HG03342 (cell line): ENCODE measurements at regions not wholly inside any gene's neighbourhood (a gene's known extent, or its start where the extent isn't known, plus 50 kb on each side); places are given as distances from the start of the nearest gene placed in this dataset.
"Not testable (repeated sequence)": the region's sequence is repeated elsewhere in the genome, so short reads cannot be mapped to it uniquely, and the experiment has no call there.

Experiments
- ATAC-seq: cut with Tn5 transposase; IDR thresholded peaks from one replicate; pipeline ENCODE4 v1.9.1; 2021; ENCODE audit warnings: mild to moderate bottlenecking, moderate library complexity; ENCODE audit not compliant: unreplicated experiment

GRCh38 chr1:232327899-232328298, 302.0 kb downstream of the SIPA1L2 start:
- ATAC-seq: no peak

DNA sequence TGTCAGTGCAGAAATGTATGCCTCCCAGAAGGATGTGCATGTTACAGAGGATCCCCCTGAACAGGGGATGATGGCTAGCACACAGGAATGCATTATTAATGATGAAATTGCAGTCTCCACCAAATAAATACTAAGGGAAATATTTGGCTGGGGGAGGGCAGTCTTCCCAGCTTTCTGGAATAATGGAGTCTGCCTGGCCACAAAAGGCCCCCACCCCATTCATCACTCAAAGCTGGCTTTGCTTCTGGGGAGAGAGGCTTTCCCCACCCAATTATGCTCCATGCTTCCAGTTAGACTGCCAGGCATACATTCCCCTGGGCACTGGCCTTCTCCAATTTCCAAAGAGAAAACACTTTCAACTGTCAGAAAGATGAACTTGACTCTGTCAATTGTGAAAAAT, 302.7 kb downstream of the SIPA1L2 start:
- ATAC-seq: no peak

DNA sequence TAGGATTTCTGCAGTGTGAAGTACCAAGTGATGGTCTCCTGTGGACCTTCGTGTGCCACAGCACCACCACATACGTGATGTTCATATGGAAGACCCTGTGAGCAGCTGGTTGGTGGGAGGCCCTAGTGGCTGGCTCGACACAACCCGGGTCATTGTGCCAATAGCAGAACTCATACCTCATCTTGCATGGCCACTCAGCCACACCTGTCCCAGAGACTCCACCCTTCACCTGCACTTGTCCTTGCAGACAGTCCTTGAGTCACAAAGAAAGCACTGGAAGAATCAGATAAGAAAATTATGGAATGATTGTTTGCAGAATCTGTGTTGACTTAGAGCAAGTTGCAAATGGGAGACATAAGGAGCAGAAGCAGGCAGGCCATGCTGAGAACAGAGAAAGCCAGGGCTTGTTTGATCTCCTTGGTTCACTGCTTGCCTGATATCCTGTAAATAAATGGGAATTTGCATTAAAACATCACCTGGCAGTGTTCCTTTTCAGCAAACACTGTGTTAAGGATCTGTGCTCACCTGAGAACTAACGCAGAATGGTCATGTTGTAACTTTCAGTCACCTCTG, 307.7 kb downstream of the SIPA1L2 start:
- ATAC-seq: no peak

GRCh38 chr1:232319518-232320210, 310.3 kb downstream of the SIPA1L2 start:
- no peak for ATAC-seq

- ATAC-seq: no peak
Measured at GRCh38 chr1:232319072-232319471, 310.9 kb downstream of the SIPA1L2 start.

- ATAC-seq: no peak
Measured at GRCh38 chr1:232318143-232318542, 311.8 kb downstream of the SIPA1L2 start.

DNA sequence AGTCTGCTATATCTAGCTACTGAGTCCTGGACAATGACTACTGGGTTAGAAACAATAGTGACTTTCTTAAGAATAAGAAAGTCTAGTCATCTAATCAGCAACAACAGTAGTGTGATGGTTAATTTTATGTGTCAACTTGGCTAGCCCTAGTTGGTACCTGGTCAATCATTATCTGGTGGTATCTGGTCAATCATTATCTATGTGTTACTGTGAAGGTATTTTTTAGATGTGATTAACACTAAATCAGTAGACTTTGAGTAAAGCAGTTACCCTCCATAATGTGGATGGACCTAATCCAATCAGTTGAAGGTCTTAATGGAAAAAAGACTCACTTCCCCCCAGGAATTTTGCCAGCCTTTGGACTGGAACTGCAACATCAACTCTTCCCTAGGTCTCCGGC, 312.6 kb downstream of the SIPA1L2 start:
- ATAC-seq: no peak

DNA sequence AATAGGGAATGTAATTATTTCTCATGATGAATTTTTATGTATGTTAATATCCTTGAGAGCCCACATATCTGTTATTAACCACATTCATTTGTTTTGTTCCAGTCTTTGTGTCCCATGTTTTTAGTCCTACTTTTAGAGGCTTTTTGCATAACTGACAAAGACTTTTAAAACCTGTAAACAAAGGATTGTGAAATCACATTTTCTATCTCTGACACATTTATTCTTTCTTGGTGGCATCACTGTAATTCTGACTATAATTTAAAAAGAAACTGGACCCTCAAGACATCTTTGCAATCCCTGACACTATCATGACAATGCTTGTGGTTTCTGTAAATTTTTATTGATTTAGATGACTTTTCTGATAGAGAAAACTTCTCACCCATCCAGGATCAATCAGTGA, 313.1 kb downstream of the SIPA1L2 start:
- no peak for ATAC-seq

- ATAC-seq: not testable (repeated sequence)
Measured at GRCh38 chr1:232313876-232314275, 316.1 kb downstream of the SIPA1L2 start.

- no peak for ATAC-seq
Measured at GRCh38 chr1:232310541-232310940, 319.4 kb downstream of the SIPA1L2 start.

- no peak for ATAC-seq
Measured at GRCh38 chr1:232308616-232309015, 321.3 kb downstream of the SIPA1L2 start.

DNA sequence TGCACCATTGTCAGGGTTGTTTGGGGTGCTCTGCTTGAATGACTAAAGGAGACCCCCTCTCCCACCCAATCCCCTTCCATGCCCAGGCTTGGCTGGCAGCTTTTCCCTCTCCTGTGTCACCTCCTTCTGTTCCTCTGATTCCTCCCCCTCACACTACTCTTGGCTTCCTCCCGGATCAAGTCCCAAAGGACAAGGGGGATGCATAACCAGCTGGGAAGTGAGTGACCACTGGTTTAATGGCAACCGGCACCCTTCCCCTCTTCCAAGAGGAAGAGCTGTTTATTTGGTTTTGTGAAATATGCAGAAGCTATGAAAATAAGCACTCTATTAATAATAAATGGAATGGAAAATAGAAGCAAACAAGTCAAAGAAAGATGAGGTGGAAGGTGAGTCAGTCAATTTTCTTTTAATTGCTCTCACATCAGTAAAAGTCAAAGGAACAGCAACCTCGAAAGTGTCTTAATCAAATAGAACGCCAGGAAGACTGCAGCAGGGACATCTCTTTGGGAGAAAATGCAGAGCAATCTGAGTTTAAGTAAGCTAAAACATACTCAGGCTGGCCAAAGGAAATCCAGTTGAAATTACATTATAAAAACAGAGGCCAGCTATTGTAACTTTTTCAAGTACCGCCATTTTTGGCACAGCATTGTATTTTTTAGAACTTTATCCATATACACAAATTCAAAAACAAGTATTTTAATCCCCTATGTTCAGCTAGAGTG, 322.5 kb downstream of the SIPA1L2 start:
- no peak for ATAC-seq

GRCh38 chr1:232306269-232306961, 323.5 kb downstream of the SIPA1L2 start:
- ATAC-seq: no peak

GRCh38 chr1:232305050-232305449, 324.9 kb downstream of the SIPA1L2 start:
- no peak for ATAC-seq

DNA sequence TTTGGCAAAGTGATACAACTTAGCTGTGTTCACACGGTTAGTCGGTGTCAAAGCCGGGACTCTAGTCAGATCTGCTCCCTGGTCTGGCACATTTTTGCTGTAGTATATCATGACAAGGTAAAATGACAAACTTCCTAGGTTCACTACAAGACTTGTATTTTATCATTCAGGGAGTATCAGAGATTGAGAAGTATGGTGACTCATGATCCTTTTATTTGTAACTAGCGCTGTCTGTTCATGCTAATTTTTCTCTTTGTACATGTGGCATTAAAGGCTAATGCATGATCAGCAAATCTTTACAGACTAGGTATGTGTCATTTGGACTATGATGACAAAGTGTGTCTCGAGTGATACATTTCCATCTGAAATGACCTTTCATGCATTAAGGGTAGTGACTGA, 326.7 kb downstream of the SIPA1L2 start:
- ATAC-seq: no peak

DNA sequence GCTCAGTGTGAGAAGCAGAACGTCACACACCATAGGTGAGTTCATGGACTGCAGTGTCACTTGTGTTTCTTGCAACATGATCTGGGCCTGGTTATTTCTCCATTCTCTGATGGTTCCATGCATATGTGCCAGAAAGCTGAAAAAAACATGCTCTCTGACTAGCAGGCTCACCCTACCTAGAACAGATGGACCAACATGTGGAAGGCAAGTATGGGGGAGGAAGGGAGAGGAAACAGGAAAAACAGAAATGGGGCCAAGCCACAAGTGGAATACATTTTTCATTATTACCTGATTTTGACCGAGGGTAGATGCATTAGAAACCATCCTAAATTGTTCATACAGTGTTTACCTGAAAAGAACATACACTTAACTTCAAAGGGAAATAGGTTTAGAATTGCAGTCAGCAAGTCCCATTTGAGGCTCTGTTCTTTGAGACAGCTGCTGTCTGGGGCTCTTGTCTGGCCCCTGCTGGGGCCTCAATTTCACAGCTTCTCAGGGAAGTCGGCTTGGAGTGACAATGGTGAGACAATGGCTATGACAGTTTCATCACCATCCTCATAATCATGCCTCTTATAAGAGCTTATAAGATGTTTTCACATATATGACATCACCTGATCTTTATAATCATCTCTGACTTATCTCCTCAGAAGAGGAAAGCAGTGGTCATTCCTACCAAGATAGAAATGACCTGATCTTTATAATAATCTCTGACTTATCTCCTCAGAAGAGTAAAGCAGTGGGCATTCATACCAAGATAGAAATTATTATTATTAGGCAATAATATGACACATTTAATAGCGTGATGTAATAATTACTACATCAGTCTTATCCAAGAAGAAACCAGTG, 327.3 kb downstream of the SIPA1L2 start:
- ATAC-seq: no peak

GRCh38 chr1:232301246-232301645, 328.7 kb downstream of the SIPA1L2 start:
- ATAC-seq: no peak

GRCh38 chr1:232300466-232300865, 329.5 kb downstream of the SIPA1L2 start:
- no peak for ATAC-seq

GRCh38 chr1:232296461-232296860, 333.5 kb downstream of the SIPA1L2 start:
- no peak for ATAC-seq

DNA sequence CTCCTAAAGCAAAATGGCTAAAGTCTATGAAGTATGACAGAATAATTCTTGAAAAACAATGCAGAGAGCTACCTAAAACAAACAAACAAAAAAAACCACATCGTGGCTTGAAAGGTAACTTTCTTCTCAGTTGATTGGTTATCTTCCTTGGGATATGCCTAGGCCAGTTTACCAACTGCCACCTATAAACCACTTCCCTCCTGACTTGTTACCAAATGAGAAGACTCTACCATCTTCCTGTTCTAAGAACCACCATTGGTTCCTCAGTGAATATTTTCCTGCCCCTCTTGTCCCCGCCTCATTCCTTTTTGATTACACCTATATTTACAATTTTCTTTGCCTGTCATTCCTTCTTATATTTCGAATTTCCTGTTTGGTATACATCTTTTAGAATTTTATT, 336.6 kb downstream of the SIPA1L2 start:
- no peak for ATAC-seq

GRCh38 chr1:232292818-232293217, 337.1 kb downstream of the SIPA1L2 start:
- no peak for ATAC-seq
